IMR-90 (cell line): ENCODE measurements at regions not wholly inside any gene's neighbourhood (a gene's known extent, or its start where the extent isn't known, plus 50 kb on each side); places are given as distances from the start of the nearest gene placed in this dataset.

Experiments used
- CHD1 ChIP-seq: IDR thresholded peaks from 2 replicates; pipeline ENCODE4 v1.6.1; 2012; ENCODE audit warnings: low read depth, low read length, improper control_type of control experiment
- FOS ChIP-seq: fragments of 150-350 bp; IDR thresholded peaks from 2 replicates; pipeline ENCODE4 v1.6.1; 2016; ENCODE audit warnings: low read depth, low read length
- POLR2A ChIP-seq: IDR thresholded peaks from 2 replicates; pipeline ENCODE4 v1.6.1; 2012; ENCODE audit warnings: mild to moderate bottlenecking, low read depth, low read length
- TF ChIP-seq, protein P1 (sequence below): conservative IDR thresholded peaks from 2 replicates; pipeline ENCODE4 v1.5.1; 2012; ENCODE audit warnings: mild to moderate bottlenecking, low read depth, low read length, improper control_type of control experiment
- TF ChIP-seq, protein P2 (sequence below): fragments of 150-350 bp; IDR thresholded peaks from 2 replicates; pipeline ENCODE4 v1.6.1; 2017; ENCODE audit warnings: mild to moderate bottlenecking, antibody characterized with exemption, low read length, low read depth

GRCh38 chr9:26321935-26322334, 570.7 kb downstream of the CAAP1 start:
- TF ChIP-seq, protein P1, sequence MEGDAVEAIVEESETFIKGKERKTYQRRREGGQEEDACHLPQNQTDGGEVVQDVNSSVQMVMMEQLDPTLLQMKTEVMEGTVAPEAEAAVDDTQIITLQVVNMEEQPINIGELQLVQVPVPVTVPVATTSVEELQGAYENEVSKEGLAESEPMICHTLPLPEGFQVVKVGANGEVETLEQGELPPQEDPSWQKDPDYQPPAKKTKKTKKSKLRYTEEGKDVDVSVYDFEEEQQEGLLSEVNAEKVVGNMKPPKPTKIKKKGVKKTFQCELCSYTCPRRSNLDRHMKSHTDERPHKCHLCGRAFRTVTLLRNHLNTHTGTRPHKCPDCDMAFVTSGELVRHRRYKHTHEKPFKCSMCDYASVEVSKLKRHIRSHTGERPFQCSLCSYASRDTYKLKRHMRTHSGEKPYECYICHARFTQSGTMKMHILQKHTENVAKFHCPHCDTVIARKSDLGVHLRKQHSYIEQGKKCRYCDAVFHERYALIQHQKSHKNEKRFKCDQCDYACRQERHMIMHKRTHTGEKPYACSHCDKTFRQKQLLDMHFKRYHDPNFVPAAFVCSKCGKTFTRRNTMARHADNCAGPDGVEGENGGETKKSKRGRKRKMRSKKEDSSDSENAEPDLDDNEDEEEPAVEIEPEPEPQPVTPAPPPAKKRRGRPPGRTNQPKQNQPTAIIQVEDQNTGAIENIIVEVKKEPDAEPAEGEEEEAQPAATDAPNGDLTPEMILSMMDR = no peak
- TF ChIP-seq, protein P2, sequence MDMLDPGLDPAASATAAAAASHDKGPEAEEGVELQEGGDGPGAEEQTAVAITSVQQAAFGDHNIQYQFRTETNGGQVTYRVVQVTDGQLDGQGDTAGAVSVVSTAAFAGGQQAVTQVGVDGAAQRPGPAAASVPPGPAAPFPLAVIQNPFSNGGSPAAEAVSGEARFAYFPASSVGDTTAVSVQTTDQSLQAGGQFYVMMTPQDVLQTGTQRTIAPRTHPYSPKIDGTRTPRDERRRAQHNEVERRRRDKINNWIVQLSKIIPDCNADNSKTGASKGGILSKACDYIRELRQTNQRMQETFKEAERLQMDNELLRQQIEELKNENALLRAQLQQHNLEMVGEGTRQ = no peak
- TF ChIP-seq CHD1 (no peak), POLR2A (no peak), FOS (no peak)
